ENCODE measurements at regions not wholly inside any gene's neighbourhood (a gene's known extent, or its start where the extent isn't known, plus 50 kb on each side); places are given as distances from the start of the nearest gene placed in this dataset.

- Histone ChIP-seq H3K36me3 (ENCODE audit: low read depth, missing control alignments) (no peaks in the 10 kb centered on the region), H3K27ac (no peak overlapping the region), H3K4me1 (no peaks in the 10 kb centered on the region), H3K9me3 (no peaks in the 10 kb centered on the region), H3K27me3 (no peaks in the 10 kb centered on the region), H3K4me3 (no peak overlapping the region)
- 53 to 61% methylated on average over 2 of the region's 2 CpGs for WGBS, 2 donors
- intact Hi-C loops (cut with DNase I; ENCODE audit: low total_unique reads): no loop called here
- no peak for DNase-seq
- TF ChIP-seq CTCF (IDR thresholded peaks at IDR 0.05) (no peak), POLR2A (IDR thresholded peaks at IDR 0.05) (no peak)
Measured at GRCh38 chr5:85590764-85591163, 1027.0 kb upstream of the COX7C start.

- 81 to 89% methylated on average over 3 of the region's 3 CpGs for WGBS, 2 donors
- DNase-seq: no peak
- Histone ChIP-seq H3K36me3 (ENCODE audit: low read depth, missing control alignments) (no peaks in the 10 kb centered on the region), H3K4me3 (no peak overlapping the region), H3K4me1 (no peaks in the 10 kb centered on the region), H3K27ac (no peak overlapping the region), H3K9me3 (no peaks in the 10 kb centered on the region), H3K27me3 (no peaks in the 10 kb centered on the region)
- TF ChIP-seq POLR2A (IDR thresholded peaks at IDR 0.05) (no peak), CTCF (IDR thresholded peaks at IDR 0.05) (no peak)
- intact Hi-C loops (cut with DNase I; ENCODE audit: low total_unique reads): no loop called here
Measured at GRCh38 chr5:85591311-85591710, 1026.4 kb upstream of the COX7C start.

GRCh38 chr5:85602843-85603242 lies 1014.9 kb upstream of the COX7C start:
- no peaks in the 10 kb centered on the region for H3K27me3 ChIP-seq
- WGBS, 2 donors: 93 to 100% methylated on average over 1 of the region's 1 CpG
- H3K4me1 ChIP-seq: no peaks in the 10 kb centered on the region
- intact Hi-C loops (cut with DNase I; ENCODE audit: low total_unique reads): no loop called here
- no peak overlapping the region for H3K27ac ChIP-seq
- DNase-seq: no peak
- H3K36me3 ChIP-seq (ENCODE audit: low read depth, missing control alignments): no peaks in the 10 kb centered on the region
- H3K9me3 ChIP-seq: no peaks in the 10 kb centered on the region
- no peak overlapping the region for H3K4me3 ChIP-seq
- TF ChIP-seq POLR2A (IDR thresholded peaks at IDR 0.05) (no peak), CTCF (IDR thresholded peaks at IDR 0.05) (no peak)

GRCh38 chr5:85604378-85604777 lies 1013.4 kb upstream of the COX7C start:
- no peak for DNase-seq
- WGBS, 2 donors: 43 to 63% methylated on average over 1 of the region's 1 CpG
- H3K4me1 ChIP-seq: no peaks in the 10 kb centered on the region
- TF ChIP-seq POLR2A (IDR thresholded peaks at IDR 0.05) (no peak), CTCF (IDR thresholded peaks at IDR 0.05) (no peak)
- no peak overlapping the region for H3K27ac ChIP-seq
- no peaks in the 10 kb centered on the region for H3K36me3 ChIP-seq (ENCODE audit: low read depth, missing control alignments)
- H3K4me3 ChIP-seq: no peak overlapping the region
- intact Hi-C loops (cut with DNase I; ENCODE audit: low total_unique reads): no loop called here
- no peaks in the 10 kb centered on the region for H3K27me3 ChIP-seq
- H3K9me3 ChIP-seq: no peaks in the 10 kb centered on the region

GRCh38 chr5:85604786-85605185 lies 1013.0 kb upstream of the COX7C start:
- Histone ChIP-seq H3K4me3 (no peak overlapping the region), H3K27me3 (no peaks in the 10 kb centered on the region), H3K36me3 (ENCODE audit: low read depth, missing control alignments) (no peaks in the 10 kb centered on the region), H3K27ac (no peak overlapping the region), H3K4me1 (no peaks in the 10 kb centered on the region), H3K9me3 (no peaks in the 10 kb centered on the region)
- DNase-seq: no peak
- TF ChIP-seq CTCF (IDR thresholded peaks at IDR 0.05) (no peak), POLR2A (IDR thresholded peaks at IDR 0.05) (no peak)
- 89 to 97% methylated on average over 4 of the region's 4 CpGs for WGBS, 2 donors
- intact Hi-C loops (cut with DNase I; ENCODE audit: low total_unique reads): no loop called here
